ENCODE measurements at regions not wholly inside any gene's neighbourhood (a gene's known extent, or its start where the extent isn't known, plus 50 kb on each side); places are given as distances from the start of the nearest gene placed in this dataset.

DNA sequence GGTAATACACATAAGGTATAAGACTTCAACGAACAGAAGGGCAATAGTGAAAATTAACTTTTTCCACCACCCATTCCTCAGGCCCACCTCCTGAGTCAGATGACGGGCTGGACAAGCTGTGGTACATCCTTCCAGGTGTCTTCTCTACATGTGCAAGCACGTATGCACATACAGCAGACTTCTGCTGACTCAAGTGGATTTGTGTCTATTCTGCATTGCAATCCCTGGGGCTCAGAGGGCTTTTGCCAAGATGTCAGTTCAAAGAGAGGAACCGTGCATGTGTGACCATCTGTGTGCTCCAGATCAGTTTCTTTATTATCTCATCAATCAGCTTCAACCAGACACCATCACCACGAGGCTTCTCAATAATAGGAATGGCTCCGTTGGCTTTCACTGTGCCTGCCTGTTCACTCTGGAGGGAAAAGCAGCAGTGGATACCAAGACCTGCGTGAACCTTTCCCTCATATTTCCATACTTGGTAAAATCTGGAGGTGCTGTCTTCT, 288.4 kb downstream of the MTRR start:
- TF ChIP-seq, protein P1, sequence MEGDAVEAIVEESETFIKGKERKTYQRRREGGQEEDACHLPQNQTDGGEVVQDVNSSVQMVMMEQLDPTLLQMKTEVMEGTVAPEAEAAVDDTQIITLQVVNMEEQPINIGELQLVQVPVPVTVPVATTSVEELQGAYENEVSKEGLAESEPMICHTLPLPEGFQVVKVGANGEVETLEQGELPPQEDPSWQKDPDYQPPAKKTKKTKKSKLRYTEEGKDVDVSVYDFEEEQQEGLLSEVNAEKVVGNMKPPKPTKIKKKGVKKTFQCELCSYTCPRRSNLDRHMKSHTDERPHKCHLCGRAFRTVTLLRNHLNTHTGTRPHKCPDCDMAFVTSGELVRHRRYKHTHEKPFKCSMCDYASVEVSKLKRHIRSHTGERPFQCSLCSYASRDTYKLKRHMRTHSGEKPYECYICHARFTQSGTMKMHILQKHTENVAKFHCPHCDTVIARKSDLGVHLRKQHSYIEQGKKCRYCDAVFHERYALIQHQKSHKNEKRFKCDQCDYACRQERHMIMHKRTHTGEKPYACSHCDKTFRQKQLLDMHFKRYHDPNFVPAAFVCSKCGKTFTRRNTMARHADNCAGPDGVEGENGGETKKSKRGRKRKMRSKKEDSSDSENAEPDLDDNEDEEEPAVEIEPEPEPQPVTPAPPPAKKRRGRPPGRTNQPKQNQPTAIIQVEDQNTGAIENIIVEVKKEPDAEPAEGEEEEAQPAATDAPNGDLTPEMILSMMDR (conservative IDR thresholded peaks at IDR 0.05 in 1 of 2, IDR thresholded peaks at IDR 0.05 in 1 of 2; ENCODE audit: low read depth in 1 of 2, low read length in 2 of 2), result no peak
- TF ChIP-seq EZH2 (IDR thresholded peaks at IDR 0.05; ENCODE audit: low read length, missing control alignments), result no peak

All from fibroblast of lung (primary cell).